Astrocyte of the hippocampus (primary cell): ENCODE measurements at regions not wholly inside any gene's neighbourhood (a gene's known extent, or its start where the extent isn't known, plus 50 kb on each side); places are given as distances from the start of the nearest gene placed in this dataset.
A peak's percentile ranks its signal among the peaks of the same experiment; 100 is the strongest.

Experiments used
- DNase-seq: peaks from one replicate; pipeline ENCODE4 v3.0.0; 2011; ENCODE audit warnings: low read depth, low spot score

GRCh38 chr6:134740473-134741199 lies 209.3 kb downstream of the ALDH8A1 start:
- DNase-seq, result peak; percentile 42

- DNase-seq, result no peak
Measured at GRCh38 chr6:134740027-134740373, 209.9 kb downstream of the ALDH8A1 start.

- DNase-seq, result peak; percentile 22
Measured at GRCh38 chr6:134739299-134740026, 210.4 kb downstream of the ALDH8A1 start.

- DNase-seq, result no peak
Measured at GRCh38 chr6:134738211-134738885, 211.6 kb downstream of the ALDH8A1 start.

- no peak for DNase-seq
Measured at GRCh38 chr6:134735461-134735860, 214.4 kb downstream of the ALDH8A1 start.

GRCh38 chr6:134734312-134734869 lies 215.5 kb downstream of the ALDH8A1 start:
- no peak for DNase-seq

- DNase-seq, result no peak
Measured at GRCh38 chr6:134733801-134734200, 216.1 kb downstream of the ALDH8A1 start.

DNA sequence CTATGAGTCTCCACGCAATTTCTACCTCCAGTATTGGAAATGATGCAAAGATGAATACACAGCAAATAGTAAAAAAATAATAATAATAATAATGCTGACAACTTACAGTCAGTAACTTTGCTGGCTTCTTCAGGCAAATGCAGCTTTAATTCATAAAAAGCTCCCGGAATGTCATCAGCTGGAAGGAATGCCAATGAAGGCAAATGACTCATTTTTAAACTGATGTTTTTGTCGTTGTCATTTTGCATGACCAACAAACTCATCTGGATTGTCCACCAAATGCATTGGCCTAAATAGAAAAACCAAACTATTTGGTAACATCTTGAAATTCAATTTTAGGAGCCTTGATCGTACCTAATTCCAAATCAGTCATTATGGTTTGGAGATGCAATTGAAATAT lies 217.1 kb downstream of the ALDH8A1 start:
- no peak for DNase-seq

- no peak for DNase-seq
Measured at GRCh38 chr6:134731615-134732014, 218.3 kb downstream of the ALDH8A1 start.

GRCh38 chr6:134730013-134730412 lies 219.9 kb downstream of the ALDH8A1 start:
- DNase-seq, result no peak

DNA sequence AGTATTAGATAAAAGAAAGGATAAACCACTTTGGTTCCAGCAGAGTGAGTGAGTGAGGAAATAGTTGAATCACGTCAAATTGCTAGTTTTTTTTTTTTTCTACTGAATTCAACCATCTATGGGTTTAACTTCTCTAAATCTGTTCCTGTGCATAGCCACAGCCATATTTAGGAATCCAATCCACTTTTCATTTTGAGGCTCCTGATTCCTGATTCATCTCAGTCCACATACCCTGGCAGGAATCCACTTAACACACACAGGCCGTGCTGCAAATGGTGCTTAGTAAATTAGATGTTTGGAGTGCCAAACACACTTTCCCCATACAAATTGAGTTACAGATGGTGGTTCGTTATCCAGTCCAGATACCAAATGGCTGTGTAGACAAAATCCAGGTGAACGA lies 220.3 kb downstream of the ALDH8A1 start:
- DNase-seq, result peak; percentile 71

- no peak for DNase-seq
Measured at GRCh38 chr6:134727081-134727480, 222.8 kb downstream of the ALDH8A1 start.

GRCh38 chr6:134725590-134725989 lies 224.3 kb downstream of the ALDH8A1 start:
- DNase-seq, result no peak

GRCh38 chr6:134724771-134725340 lies 225.0 kb downstream of the ALDH8A1 start:
- DNase-seq, result peak; percentile 44

GRCh38 chr6:134723081-134723871 lies 226.6 kb downstream of the ALDH8A1 start:
- DNase-seq, result no peak

- no peak for DNase-seq
Measured at GRCh38 chr6:134722200-134722870, 227.6 kb downstream of the ALDH8A1 start.

DNA sequence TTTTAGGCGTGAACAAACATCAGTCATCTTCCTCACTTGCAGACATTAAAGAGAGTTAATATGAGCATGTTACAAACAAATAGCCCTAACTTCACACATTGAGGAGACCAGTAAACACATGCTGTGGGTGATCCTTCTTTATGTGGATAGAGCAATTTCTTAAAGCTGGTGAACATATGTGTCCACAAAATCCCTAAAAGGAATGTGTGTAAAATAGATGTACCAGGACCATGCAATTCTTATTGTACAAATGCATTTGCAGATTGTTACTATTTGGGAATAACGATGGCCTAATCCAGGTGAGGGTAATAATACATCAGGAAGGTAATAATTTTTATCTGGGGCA lies 228.9 kb downstream of the ALDH8A1 start:
- no peak for DNase-seq

DNA sequence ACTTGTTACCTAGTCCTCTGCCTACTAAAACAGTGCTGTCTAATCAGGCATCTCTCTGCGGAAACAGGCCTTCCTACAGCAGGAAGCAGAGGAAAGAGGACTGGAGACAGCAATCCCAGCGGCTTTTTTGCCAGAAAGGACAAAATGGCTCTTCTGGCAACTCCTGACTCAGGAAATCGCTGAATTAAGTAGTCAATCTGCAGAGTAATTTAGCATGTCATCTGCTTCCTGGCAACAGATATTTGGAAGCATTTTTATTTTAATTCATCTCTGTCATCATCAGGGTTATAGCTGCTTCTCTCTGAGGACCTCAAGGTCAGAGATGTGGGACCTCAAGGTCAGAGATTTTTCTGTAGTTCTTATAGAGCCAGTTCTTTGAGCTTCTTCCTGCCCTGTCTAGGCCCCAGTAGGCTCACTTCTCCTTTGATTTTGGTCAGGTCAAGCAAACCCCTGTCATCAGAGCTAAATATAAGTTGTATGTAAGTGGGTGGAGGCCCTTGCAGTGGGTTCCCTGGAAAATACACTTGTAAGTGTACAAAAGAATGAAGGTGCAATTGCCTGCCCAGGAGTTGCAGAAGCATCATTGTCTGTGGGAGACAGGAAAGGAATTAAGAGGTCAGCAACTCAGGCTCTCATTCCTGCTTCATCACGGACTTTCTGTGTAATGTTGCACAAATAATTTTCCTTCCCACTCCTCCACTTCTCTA lies 229.4 kb downstream of the ALDH8A1 start:
- DNase-seq, result no peak

DNA sequence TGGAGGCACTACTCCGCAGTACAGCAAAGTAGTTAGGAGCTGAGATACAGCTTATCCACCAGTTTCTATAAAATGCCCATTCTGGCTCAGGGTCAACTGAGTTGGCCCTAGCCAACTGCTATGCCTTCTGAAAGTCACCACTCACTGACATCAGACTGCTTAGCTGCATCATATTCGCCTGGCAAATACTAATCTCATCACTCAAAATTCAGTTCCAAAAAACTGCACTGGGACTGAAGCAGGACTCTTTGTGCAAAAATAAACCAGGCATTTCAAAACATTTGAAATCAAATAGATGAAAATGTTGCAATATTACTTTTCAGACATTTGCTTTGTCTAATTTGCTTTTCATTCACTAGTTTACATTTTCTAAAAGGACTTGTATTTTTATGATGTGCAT lies 230.0 kb downstream of the ALDH8A1 start:
- no peak for DNase-seq

- no peak for DNase-seq
Measured at GRCh38 chr6:134719286-134719685, 230.6 kb downstream of the ALDH8A1 start.
